22Rv1 (cell line): ENCODE measurements at regions not wholly inside any gene's neighbourhood (a gene's known extent, or its start where the extent isn't known, plus 50 kb on each side); places are given as distances from the start of the nearest gene placed in this dataset.
"Not testable (repeated sequence)": the region's sequence is repeated elsewhere in the genome, so short reads cannot be mapped to it uniquely, and the experiment has no call there.

Experiments used
- H3K27ac ChIP-seq: fragments of 450-650 bp; 2 replicates; pipeline ENCODE4 v1.5.1; 2017
- CTCF ChIP-seq: fragments of 450-650 bp; IDR thresholded peaks from 2 replicates; pipeline ENCODE4 v1.5.1; 2017; ENCODE audit warnings: mild to moderate bottlenecking
- ZFX ChIP-seq: fragments of 450-650 bp; IDR thresholded peaks from 2 replicates; pipeline ENCODE4 v1.6.1; 2017; ENCODE audit warnings: antibody characterized with exemption, borderline replicate concordance

- no peak overlapping the region for H3K27ac ChIP-seq
- TF ChIP-seq CTCF, result no peak
- TF ChIP-seq ZFX, result no peak
Observed at GRCh38 chr15:38761681-38762080, 197.1 kb upstream of the RASGRP1 start.

- H3K27ac ChIP-seq, result no peak overlapping the region
- TF ChIP-seq CTCF (peak; percentile 39), ZFX (no peak)
Observed at GRCh38 chr15:38768970-38769369, 204.4 kb upstream of the RASGRP1 start.

GRCh38 chr15:38769492-38769891 lies 204.9 kb upstream of the RASGRP1 start:
- H3K27ac ChIP-seq, result no peak overlapping the region
- TF ChIP-seq ZFX, result no peak
- TF ChIP-seq CTCF, result no peak

GRCh38 chr15:38774076-38774475 lies 209.5 kb upstream of the RASGRP1 start:
- H3K27ac ChIP-seq, result not testable (repeated sequence)

GRCh38 chr15:38781196-38781595 lies 216.6 kb upstream of the RASGRP1 start:
- no peak overlapping the region for H3K27ac ChIP-seq
- no peak for TF ChIP-seq ZFX

- H3K27ac ChIP-seq, result no peak overlapping the region
- no peak for TF ChIP-seq CTCF
- no peak for TF ChIP-seq ZFX
Observed at GRCh38 chr15:38782156-38782555, 217.5 kb upstream of the RASGRP1 start.

GRCh38 chr15:38788918-38789317 lies 224.3 kb upstream of the RASGRP1 start:
- H3K27ac ChIP-seq, result no peak overlapping the region
- TF ChIP-seq CTCF, result no peak
- TF ChIP-seq ZFX, result no peak

- no peak overlapping the region for H3K27ac ChIP-seq
- no peak for TF ChIP-seq ZFX
- TF ChIP-seq CTCF, result no peak
Observed at GRCh38 chr15:38789566-38789965, 225.0 kb upstream of the RASGRP1 start.
